ENCODE measurements at regions not wholly inside any gene's neighbourhood (a gene's known extent, or its start where the extent isn't known, plus 50 kb on each side); places are given as distances from the start of the nearest gene placed in this dataset.
"Not testable (repeated sequence)": the region's sequence is repeated elsewhere in the genome, so short reads cannot be mapped to it uniquely, and the experiment has no call there.

- no peak for DNase-seq (ENCODE audit: low read depth, low spot score)
These were observed 111.7 kb upstream of the IZUMO3 start for GRCh38 chr9:24657387-24657786.

- no peak for DNase-seq (ENCODE audit: low read depth, low spot score)
These were observed 106.5 kb upstream of the IZUMO3 start for GRCh38 chr9:24652181-24652580.

- not testable (repeated sequence) for DNase-seq (ENCODE audit: low read depth, low spot score)
These were observed 83.1 kb upstream of the IZUMO3 start for GRCh38 chr9:24628809-24629208.

GRCh38 chr9:24625097-24625496, 79.4 kb upstream of the IZUMO3 start:
- no peak for DNase-seq (ENCODE audit: low read depth, low spot score)

- DNase-seq (ENCODE audit: low read depth, low spot score), result no peak
These were observed 78.8 kb upstream of the IZUMO3 start for GRCh38 chr9:24624481-24624880.

- DNase-seq (ENCODE audit: low read depth, low spot score), result no peak
These were observed 75.0 kb upstream of the IZUMO3 start for GRCh38 chr9:24620741-24621140.

- no peak for DNase-seq (ENCODE audit: low read depth, low spot score)
These were observed 71.2 kb upstream of the IZUMO3 start for GRCh38 chr9:24616863-24617262.

- no peak for DNase-seq (ENCODE audit: low read depth, low spot score)
These were observed 68.4 kb upstream of the IZUMO3 start for GRCh38 chr9:24614070-24614469.

GRCh38 chr9:24608599-24608998, 62.9 kb upstream of the IZUMO3 start:
- no peak for DNase-seq (ENCODE audit: low read depth, low spot score)

- no peak for DNase-seq (ENCODE audit: low read depth, low spot score)
These were observed 57.1 kb upstream of the IZUMO3 start for GRCh38 chr9:24602693-24603352.
